ENCODE measurements at regions not wholly inside any gene's neighbourhood (a gene's known extent, or its start where the extent isn't known, plus 50 kb on each side); places are given as distances from the start of the nearest gene placed in this dataset.
"Not testable (repeated sequence)": the region's sequence is repeated elsewhere in the genome, so short reads cannot be mapped to it uniquely, and the experiment has no call there.

DNA sequence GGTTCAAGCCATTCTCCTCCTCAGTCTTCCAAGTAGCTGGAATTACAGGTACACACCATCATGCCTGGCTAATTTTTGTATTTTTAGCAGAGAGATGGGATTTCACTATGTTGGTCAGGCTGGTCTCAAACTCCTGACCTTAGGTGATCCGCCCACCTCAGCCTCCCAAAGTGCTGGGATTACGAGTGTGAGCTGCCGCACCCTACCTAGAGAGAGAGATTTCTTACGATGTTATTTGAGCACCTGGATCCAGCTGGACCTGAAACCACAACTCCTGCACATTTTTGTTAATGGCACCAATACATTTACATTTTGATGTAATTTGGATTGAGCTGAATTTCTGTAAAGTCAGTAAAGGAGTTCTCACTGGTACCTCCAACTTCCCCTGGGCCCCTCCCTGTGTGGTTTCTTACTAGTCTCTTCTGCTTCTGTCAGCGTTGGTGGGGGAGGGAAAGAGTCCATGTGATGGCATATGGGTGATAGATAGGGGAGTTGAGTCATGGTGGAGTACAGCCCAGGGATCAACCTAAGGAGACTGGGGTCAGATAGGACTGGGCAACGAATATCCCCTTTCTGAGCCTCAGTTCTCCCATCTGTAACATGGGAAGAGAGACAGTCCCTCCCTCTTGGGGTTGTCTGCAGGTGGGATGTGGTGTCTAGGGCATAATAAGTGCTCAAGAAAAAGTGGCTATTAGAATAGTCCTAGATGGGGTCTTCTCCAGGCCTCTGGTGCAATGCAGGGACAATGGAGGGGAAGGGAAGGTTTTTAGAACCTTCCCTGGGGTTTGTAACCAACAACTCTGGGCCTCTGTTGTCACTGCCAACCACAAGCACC, 83.3 kb upstream of the MED13L start:
- no peak for DNase-seq (ENCODE audit: low read depth in 2 of 2, low spot score in 1 of 2)

DNA sequence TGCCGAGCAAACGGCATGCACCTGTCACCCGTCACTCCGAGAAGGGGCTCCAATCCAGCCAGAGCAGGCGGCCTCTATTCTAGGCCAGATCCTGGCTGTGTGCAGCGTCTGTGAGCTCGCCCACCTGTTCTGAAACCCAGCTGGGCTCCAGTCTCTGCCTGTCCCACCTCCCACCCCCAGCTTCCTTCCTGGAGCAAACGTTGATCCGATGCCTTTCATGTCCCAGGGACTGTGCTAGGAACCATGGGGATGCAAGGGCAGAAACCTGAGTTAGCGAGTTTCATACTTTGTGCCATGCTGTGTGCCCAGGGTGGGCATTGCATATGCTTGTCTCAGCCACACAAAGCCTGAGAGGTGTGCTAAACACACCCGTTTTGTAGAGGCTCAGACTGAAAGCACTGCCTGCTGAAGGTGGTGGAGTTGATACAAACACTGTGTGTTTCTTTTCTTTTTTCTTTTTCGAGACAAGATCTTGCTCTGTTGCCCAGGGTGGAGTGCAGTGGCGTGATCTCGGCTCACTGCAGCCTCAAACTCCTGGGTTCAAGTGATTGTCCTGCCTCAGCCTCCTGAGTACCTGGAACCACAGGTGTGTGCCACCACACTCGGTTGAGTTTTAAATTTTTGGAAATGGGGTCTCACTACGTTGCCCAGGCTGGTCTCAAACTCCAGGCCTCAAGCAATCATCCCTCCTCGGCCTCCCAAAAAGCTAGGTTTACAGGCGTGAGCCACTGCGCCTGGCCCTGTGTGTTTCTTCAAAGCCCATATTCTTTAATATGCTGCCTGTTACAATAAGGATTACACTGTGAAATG, 84.1 kb upstream of the MED13L start:
- DNase-seq (ENCODE audit: low read depth in 2 of 2, low spot score in 1 of 2), result no peak

GRCh38 chr12:116365114-116365513, 87.6 kb upstream of the MED13L start:
- DNase-seq (ENCODE audit: low read depth in 2 of 2, low spot score in 1 of 2), result no peak

DNA sequence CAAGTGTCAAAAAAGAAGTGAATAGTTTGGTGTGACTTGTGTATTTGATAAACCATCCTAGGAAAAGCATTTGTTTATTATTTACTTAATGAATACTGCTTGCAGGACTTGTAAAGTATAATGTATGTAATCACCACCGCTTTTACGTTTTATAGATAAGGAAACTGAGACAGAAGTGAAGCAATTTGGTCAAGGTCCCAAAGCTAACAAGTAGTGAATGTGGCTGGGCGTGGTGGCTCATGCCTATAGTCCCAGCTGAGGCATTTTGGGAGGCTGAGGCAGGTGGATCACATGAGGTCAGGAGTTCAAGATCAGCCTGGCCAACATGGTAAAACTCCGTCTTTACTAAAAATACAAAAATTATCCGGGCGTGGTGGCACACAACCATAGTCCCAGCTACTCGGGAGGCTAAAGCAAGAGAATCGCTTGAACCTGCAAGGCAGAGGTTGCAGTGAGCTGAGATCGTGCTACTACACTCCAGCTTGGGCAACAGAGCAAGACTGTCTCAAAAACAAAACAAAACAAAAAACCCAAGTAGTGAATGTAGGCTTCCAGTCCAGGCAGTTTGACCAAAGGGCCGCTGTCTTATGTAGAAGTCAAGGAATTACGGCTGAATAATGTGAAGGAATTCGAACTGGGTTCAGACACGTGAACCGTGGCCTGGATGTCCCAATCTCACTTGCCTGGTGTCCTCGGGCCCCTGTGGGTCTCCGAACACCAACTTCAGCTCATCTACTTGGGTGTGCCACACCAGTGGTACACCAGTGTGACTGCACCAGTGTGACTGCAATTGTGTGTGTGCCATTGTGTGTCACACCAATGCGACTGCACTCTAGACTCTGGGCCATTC, 88.3 kb upstream of the MED13L start:
- DNase-seq (ENCODE audit: low read depth in 2 of 2, low spot score in 1 of 2), result no peak

DNA sequence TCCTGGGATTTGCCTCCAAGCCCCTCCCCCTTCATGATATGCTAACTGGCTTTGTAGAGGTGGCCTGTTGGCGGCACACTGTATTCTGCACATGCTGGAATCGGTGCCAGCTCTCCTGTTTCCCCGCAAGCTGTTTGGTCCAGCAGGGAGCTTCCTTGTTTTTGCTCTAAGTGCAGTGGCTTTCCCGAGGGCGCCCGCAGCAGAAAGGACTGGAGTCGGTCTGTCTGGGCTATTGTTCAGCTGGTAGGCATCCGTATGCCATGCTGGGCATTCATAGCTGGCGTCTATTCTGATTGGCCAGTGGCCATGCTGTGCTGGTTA, 88.9 kb upstream of the MED13L start:
- DNase-seq (ENCODE audit: low read depth in 2 of 2, low spot score in 1 of 2), result no peak

- no peak for DNase-seq (ENCODE audit: low read depth in 2 of 2, low spot score in 1 of 2)
Observed at GRCh38 chr12:116366824-116367223, 89.3 kb upstream of the MED13L start.

- no peak for DNase-seq (ENCODE audit: low read depth in 2 of 2, low spot score in 1 of 2)
Observed at GRCh38 chr12:116368196-116369194, 91.0 kb upstream of the MED13L start.

- DNase-seq (ENCODE audit: low read depth in 2 of 2, low spot score in 1 of 2), result no peak
Observed at GRCh38 chr12:116370004-116370404, 92.5 kb upstream of the MED13L start.

DNA sequence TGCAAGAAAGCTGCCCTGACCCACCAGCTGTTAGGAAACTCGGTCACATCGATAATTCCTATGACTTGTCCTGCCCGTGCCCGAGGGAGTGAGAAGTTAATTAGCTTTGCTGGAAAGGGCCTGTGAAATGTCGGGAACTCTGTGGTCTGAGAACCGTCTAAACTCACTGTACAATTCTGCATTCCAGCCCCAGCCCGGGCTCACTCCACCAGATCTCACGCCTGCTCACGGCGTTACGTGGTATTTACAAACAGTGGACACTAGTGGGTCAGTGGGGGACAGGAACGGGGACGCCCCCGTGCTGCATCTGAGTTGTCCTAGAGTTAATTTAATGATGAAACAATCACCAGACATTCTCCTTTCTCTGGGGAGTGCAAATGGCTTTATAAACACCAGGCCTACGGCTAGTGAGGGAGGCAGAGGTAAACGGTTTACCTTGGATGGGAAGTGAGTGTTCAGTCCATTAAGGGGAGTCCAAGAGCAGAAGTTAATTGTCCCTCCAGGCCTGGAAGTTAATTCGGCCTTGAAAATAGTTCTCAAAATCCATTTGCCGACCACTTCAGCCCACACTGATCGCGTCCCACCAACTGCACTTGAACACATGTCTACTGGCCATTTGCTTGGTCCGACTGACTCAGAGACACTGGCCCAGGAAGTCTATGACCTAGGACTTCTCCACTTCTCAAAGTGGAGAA, 93.5 kb upstream of the MED13L start:
- DNase-seq (ENCODE audit: low read depth in 2 of 2, low spot score in 1 of 2), result no peak

GRCh38 chr12:116372815-116373214, 95.3 kb upstream of the MED13L start:
- DNase-seq (ENCODE audit: low read depth in 2 of 2, low spot score in 1 of 2), result no peak

DNA sequence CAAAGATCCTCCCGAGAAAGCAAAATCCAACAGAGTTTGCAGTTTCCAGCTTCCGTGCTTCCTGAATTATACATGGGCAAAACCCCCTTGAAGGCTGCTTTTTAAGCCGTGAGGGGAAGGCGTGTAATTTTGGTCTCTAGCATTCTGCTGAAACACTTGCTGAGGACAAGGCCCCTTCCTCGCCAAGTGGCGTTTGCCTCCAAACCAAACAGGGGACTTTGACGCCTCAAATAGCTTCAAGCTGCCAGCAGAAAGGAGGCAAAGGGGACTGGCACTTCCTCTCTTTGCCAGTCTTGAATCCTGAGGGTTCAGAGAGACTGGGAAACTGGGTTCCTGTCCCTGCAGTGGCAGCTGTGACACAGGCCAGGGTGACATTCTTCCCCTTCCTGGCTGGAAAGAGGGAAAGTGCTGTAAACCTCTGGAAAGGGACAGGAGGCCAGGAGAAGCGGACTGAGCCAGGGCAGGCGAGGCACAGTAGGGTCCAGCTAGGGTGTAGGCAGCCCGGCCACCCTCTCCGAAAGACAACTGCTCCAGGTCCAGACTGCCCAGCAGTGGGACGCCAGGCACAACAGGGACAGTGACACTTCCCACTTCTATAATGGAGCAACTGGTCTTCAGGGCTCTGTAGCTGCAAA, 96.2 kb upstream of the MED13L start:
- DNase-seq (ENCODE audit: low read depth in 2 of 2, low spot score in 1 of 2), result no peak

DNA sequence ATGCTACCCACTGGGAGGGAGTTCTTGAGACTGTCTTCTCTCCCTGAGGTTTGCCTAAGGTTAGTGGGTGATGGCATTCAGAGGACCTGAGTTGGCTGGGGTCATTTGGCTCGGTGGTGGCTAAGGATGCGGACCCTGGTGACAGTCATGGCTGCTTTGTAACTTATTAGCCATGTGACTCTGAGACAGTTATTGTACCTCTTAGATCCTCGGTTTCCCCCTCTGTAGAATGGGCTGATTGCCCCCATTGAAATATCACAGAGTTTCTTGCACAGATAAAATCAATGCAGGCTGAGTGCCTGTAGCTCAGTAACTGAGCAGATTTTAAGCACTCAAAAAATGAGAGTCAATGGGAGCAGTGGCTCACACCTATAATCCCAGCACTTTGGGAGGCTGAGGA, 96.7 kb upstream of the MED13L start:
- no peak for DNase-seq (ENCODE audit: low read depth in 2 of 2, low spot score in 1 of 2)

DNA sequence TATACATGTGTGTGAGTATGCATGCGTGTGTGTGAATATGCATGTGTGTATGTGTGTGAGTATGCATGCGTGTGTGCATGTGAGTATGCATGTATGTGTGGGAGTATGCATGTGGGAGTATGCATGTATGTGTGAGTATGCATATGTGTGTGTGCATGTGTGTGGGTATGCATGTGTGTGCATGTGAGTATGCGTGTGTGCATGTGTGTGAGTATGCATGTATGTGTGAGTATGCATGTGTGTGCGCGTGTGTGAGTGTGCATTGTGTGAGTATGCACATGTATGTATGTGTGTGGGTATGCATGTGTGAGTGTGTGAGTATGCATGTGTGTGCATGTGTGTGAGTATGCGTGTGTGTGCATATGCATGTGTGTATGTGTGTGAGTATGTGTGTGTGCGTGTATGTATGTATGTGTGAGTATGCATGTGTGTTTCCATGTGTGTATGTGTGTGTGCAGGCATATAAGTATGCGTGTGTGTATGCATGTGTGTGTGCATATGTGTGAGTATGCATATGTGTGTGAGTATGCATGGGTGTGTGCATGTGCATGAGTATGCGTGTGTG, 97.9 kb upstream of the MED13L start:
- DNase-seq (ENCODE audit: low read depth in 2 of 2, low spot score in 1 of 2), result no peak

DNA sequence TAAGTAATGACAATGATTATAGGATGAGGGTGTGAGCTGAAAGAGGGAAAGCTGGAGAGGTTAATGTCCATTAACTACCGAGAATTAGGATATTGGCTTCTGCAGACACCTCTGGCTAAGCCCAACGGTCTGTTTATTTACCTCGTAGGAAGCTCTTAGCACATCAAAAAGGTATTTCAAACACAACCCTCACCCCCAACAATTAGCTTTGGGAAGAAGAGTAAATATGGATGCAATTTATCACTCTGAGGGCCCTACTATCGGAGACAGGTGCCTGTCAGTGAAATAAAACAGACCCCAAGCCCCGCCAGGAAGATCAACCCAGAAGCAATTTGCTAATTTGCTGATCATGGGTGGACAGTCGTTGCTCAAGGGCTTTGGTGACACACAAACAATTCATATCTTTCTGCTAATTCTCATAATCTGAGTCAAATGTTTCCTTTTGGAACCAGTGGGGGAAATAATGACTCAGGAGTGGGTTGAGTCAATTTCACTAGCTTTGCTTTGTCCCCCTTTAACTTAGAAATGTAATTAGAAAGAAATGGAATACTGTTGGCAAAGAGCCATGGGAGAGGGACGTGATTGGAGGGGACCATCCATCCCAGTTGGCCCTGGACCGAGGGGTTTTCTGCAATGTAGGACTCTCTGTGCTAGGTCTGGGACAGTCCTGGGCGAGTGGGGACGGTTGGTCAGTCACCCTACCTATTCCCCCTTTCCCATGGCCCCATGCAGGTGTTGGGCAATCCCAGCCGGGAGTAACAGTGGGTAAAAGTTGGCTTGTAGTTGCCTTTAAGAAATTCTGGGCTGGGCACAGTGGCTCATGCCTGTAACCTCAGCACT, 99.1 kb upstream of the MED13L start:
- no peak for DNase-seq (ENCODE audit: low read depth in 2 of 2, low spot score in 1 of 2)

DNA sequence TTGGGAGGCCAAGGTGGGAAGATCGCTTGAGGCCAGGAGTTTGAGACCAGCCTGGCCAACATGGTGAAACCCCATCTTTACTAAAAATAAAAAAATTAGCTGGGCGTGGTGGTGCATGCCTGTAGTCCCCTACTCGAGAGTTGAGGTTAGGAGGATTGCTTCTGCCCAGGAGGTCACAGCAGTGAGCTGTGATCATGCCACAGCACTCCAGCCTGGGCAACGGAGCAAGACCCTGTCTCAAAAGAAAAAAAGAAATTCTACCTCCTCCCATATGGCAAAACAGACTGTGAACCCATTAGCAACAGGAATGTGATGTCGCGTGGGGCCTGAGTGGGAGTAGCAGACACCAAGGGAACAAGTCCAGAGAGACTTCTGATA, 99.7 kb upstream of the MED13L start:
- not testable (repeated sequence) for DNase-seq (ENCODE audit: low read depth in 2 of 2, low spot score in 1 of 2)

DNA sequence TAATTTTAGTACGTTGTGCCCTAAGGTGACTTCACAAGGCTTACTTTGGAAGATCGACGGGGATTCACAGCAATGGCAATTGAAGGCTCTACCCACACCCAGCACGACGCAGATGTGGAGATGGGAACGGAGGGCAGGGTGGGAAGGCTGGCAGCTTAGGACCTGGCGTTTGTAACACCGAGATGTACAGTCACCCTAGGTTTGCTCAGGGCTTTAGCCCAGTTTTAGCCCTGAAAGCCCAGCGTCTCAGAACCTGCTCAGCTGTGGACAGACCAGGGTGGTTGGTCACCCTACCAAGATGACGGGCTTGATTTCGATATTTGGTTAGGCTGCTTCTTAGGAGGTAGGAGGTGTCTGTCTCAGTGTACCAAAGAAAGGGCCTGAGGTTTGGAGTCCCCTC, 100.5 kb upstream of the MED13L start:
- no peak for DNase-seq (ENCODE audit: low read depth in 2 of 2, low spot score in 1 of 2)

DNA sequence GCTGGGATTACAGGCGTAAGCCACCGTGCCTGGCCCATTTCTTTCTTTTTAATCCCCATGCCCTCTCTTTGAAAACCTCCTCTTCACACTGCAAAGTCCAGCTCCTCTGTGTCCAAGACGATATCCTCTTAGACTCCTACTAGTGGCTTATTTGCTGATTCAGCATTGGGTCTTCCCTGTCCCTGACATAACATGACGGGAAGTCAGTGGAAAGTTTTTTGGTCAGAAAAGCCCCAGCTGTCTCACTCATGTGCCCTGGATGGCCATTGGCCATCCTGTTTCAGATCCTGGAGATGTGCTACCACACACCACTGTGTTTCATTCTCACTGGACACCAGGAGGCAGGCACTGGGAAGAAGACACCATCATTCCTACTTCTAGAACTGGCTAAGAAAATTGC, 102.6 kb upstream of the MED13L start:
- no peak for DNase-seq (ENCODE audit: low read depth in 2 of 2, low spot score in 1 of 2)

DNA sequence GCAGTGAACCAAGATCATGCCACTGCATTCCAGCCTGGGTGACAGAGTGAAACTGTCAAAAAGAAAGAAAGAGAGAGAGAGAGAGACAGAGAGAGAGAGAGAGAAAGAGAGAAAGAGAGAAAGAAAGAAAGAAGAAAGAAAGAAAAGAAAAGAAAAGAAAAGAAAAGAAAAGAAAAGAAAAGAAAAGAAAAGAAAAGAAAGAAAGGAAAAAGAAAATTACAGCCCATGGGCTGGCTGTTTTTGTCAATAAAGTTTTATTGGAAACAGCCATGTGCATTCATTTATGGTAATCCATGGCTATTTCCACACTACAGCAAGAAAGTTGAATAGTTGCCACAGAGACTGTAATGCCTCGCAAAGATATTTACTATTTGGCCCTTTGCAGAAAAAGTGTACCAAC, 103.2 kb upstream of the MED13L start:
- not testable (repeated sequence) for DNase-seq (ENCODE audit: low read depth in 2 of 2, low spot score in 1 of 2)

All from stimulated activated CD8-positive, alpha-beta memory T cell treated with anti-CD3 and anti-CD28 coated beads, Interleukin-4, amount 100 ng/mL, for 4 hours (primary cell).